ENCODE measurements at regions not wholly inside any gene's neighbourhood (a gene's known extent, or its start where the extent isn't known, plus 50 kb on each side); places are given as distances from the start of the nearest gene placed in this dataset.

- no peak for TF ChIP-seq CTCF (IDR thresholded peaks at IDR 0.05; ENCODE audit: borderline replicate concordance, insufficient read depth, low read depth, low read length)
- H3K4me3 ChIP-seq (ENCODE audit: low read depth, low read length) = no peak overlapping the region
These were observed 250.3 kb downstream of the GBA3 start for GRCh38 chr4:22942920-22943559.

DNA sequence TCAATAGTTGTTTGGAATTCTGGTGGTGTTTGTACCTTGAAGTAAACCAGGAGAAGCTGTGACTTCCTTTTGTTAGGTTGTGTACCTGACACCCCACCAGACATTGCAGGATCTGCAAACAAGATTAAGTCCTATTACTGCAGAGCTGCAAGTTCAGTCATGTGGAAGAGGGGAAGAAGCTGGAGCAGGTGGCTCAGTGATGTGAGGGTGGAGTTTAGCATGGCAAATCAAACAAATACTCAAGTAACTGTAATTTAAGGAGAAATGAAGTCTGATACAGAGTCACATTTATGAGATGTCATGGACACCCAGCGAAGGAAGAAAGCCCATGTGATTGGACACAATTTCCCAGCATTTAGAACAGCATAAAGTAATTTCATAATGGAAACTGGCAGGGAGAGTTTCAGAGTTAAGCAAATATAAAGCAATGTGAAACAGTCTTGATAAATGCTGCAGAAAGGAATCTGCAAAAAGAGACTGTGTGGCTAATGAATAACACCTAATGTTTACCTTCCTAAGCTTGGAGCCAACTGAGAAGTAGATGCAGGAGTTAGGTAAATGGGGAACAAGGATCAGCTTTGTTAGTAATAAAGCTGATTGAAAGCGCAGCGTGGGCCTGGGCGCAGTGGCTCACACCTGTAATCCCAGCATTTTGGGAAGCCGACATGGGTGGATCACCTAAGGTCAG is 249.1 kb downstream of the GBA3 start:
- H3K4me3 ChIP-seq (ENCODE audit: low read depth, low read length) = no peak overlapping the region
- TF ChIP-seq CTCF (IDR thresholded peaks at IDR 0.05; ENCODE audit: borderline replicate concordance, insufficient read depth, low read depth, low read length) = no peak

GRCh38 chr4:22932326-22932725 is 239.6 kb downstream of the GBA3 start:
- no peak for TF ChIP-seq CTCF (IDR thresholded peaks at IDR 0.05; ENCODE audit: borderline replicate concordance, insufficient read depth, low read depth, low read length)
- H3K4me3 ChIP-seq (ENCODE audit: low read depth, low read length) = no peak overlapping the region

DNA sequence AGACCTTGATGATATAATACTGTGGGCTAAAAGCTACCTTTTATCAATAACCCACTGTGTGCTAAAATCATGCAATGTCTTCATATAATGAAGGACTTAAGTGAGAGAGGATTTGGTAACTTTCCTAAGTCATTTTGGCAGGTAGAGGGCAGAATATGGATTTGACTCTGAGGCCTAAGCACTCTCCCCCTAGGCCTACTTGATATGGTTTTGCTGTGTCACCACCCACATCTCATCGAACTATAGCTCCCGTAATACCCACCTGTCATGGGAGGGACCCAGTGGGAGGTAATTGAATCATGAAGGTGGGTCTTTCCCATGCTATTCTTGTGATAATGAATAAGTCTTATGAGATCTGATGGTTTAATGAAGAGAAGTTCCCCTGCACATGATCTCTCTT is 229.7 kb downstream of the GBA3 start:
- H3K4me3 ChIP-seq (ENCODE audit: low read depth, low read length) = no peak overlapping the region
- TF ChIP-seq CTCF (IDR thresholded peaks at IDR 0.05; ENCODE audit: borderline replicate concordance, insufficient read depth, low read depth, low read length) = no peak

DNA sequence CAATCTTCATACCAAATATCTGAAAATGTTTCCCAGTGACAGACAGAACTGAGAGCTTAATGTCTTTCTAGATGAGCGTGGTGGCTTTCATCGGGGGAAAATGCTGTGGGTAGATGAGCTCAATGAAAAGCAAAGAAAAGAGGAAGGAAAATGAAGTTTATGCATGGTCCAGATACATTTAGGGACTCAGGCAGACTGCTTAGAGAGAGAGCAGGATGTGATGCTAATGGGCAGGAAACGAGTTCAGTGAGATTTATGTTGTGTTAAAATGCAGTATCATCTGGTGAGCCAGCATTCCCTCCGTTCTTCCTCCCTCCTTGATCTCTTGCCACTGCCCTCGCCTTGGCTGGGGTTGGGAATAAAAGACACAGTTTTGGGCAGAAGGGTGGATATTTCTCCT is 229.2 kb downstream of the GBA3 start:
- TF ChIP-seq CTCF (IDR thresholded peaks at IDR 0.05; ENCODE audit: borderline replicate concordance, insufficient read depth, low read depth, low read length) = no peak
- H3K4me3 ChIP-seq (ENCODE audit: low read depth, low read length) = no peak overlapping the region

DNA sequence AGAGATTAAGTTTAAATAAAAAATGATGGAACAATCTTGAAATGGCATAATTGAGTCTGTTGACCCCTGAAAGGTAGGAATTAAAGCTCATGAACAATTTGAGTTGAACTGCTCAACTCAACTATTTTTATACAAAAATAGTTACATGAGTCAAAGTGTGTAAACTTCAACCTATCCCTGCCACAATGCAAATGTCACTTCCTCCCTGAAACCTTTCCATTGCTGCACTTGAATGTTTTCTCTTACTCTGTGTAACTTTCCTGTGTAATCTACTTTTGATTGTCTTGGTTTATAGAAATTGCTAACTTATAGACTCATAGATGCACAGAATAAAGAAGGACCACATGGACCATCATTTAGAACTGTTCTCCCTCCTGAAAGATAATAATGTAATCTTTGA is 218.5 kb downstream of the GBA3 start:
- TF ChIP-seq CTCF (IDR thresholded peaks at IDR 0.05; ENCODE audit: borderline replicate concordance, insufficient read depth, low read depth, low read length) = no peak
- no peak overlapping the region for H3K4me3 ChIP-seq (ENCODE audit: low read depth, low read length)

DNA sequence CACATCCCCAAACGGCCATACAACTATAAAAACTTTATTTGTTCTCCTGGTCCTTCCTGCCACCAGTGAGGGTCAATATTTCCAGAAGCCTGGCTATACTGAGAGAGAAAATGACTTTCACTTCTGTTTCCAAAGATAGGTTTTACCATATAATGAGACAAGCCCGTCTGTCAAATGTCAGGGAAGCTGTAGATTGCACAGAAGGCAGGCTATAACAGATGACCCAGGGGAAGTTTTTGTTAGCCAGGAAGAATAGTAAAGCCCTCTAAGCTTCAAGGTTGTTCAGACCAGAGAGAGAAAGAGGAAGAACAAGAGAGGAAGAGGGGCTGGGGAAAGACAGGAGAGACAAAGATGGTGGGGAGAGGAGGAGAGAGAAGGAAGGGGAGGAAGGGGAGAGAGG is 217.5 kb downstream of the GBA3 start:
- H3K4me3 ChIP-seq (ENCODE audit: low read depth, low read length) = no peak overlapping the region
- no peak for TF ChIP-seq CTCF (IDR thresholded peaks at IDR 0.05; ENCODE audit: borderline replicate concordance, insufficient read depth, low read depth, low read length)
